ENCODE measurements at regions not wholly inside any gene's neighbourhood (a gene's known extent, or its start where the extent isn't known, plus 50 kb on each side); places are given as distances from the start of the nearest gene placed in this dataset.
"Not testable (repeated sequence)": the region's sequence is repeated elsewhere in the genome, so short reads cannot be mapped to it uniquely, and the experiment has no call there.

GRCh38 chr5:106796081-106796480 is 874.7 kb downstream of the EFNA5 start:
- ATAC-seq, result no peak

- no peak for ATAC-seq
These were observed 885.9 kb downstream of the EFNA5 start for GRCh38 chr5:106784846-106785245.

- ATAC-seq, result no peak
These were observed 890.4 kb downstream of the EFNA5 start for GRCh38 chr5:106780355-106780754.

- not testable (repeated sequence) for ATAC-seq
These were observed 894.2 kb downstream of the EFNA5 start for GRCh38 chr5:106776515-106776914.

- ATAC-seq, result no peak
These were observed 902.3 kb downstream of the EFNA5 start for GRCh38 chr5:106768392-106768791.

- no peak for ATAC-seq
These were observed 903.8 kb downstream of the EFNA5 start for GRCh38 chr5:106766916-106767315.

GRCh38 chr5:106759581-106759980 is 911.2 kb downstream of the EFNA5 start:
- no peak for ATAC-seq

- no peak for ATAC-seq
These were observed 911.6 kb downstream of the EFNA5 start for GRCh38 chr5:106759152-106759551.

GRCh38 chr5:106757672-106758071 is 913.1 kb downstream of the EFNA5 start:
- ATAC-seq, result no peak

GRCh38 chr5:106755789-106756188 is 914.9 kb downstream of the EFNA5 start:
- no peak for ATAC-seq

- ATAC-seq, result no peak
These were observed 915.7 kb downstream of the EFNA5 start for GRCh38 chr5:106755066-106755465.

GRCh38 chr5:106749826-106750225 is 920.9 kb downstream of the EFNA5 start:
- no peak for ATAC-seq

GRCh38 chr5:106739127-106739526 is 931.6 kb downstream of the EFNA5 start:
- no peak for ATAC-seq

- no peak for ATAC-seq
These were observed 933.6 kb downstream of the EFNA5 start for GRCh38 chr5:106737111-106737510.

- no peak for ATAC-seq
These were observed 938.1 kb downstream of the EFNA5 start for GRCh38 chr5:106732624-106733023.

- ATAC-seq, result peak; percentile 92
These were observed 939.8 kb downstream of the EFNA5 start for GRCh38 chr5:106730912-106731311.

- no peak for ATAC-seq
These were observed 940.2 kb downstream of the EFNA5 start for GRCh38 chr5:106730506-106730905.

- no peak for ATAC-seq
These were observed 942.5 kb downstream of the EFNA5 start for GRCh38 chr5:106728208-106728607.

- ATAC-seq, result no peak
These were observed 943.7 kb downstream of the EFNA5 start for GRCh38 chr5:106727071-106727470.

GRCh38 chr5:106720367-106720766 is 950.4 kb downstream of the EFNA5 start:
- ATAC-seq, result no peak

- ATAC-seq, result no peak
These were observed 970.9 kb downstream of the EFNA5 start for GRCh38 chr5:106699796-106700195.

GRCh38 chr5:106699198-106699597 is 971.5 kb downstream of the EFNA5 start:
- ATAC-seq, result no peak

GRCh38 chr5:106698169-106698568 is 972.6 kb downstream of the EFNA5 start:
- no peak for ATAC-seq

GRCh38 chr5:106691701-106692100 is 979.0 kb downstream of the EFNA5 start:
- no peak for ATAC-seq

- no peak for ATAC-seq
These were observed 980.2 kb downstream of the EFNA5 start for GRCh38 chr5:106690585-106690984.

GRCh38 chr5:106680330-106680729 is 990.4 kb downstream of the EFNA5 start:
- ATAC-seq, result no peak
